ENCODE measurements at regions not wholly inside any gene's neighbourhood (a gene's known extent, or its start where the extent isn't known, plus 50 kb on each side); places are given as distances from the start of the nearest gene placed in this dataset.

DNA sequence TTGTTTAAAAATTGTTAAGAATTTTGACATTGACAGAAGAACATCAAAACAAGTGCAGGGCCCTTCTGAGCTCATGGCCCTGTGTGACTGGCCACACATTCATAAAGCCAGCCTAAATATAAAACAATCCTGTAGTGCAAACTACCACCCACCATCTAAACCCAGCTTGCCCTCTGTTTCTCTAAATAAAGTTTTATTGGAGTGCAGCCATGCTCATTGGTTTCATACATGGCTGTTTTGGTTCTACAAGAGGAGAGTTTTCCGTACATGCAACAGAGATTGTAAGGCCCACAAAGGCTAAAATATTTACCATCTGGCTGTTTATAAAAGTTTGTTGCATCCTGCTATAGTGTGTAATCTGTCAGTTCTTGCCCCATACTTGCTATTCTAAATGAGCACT is 54.6 kb upstream of the TRIM24 start:
- H3K27ac ChIP-seq, result no peak overlapping the region
- no peaks in the 10 kb centered on the region for H3K27me3 ChIP-seq (ENCODE audit: low read depth)
- no peaks in the 10 kb centered on the region for H3K36me3 ChIP-seq
- TF ChIP-seq, protein P1, sequence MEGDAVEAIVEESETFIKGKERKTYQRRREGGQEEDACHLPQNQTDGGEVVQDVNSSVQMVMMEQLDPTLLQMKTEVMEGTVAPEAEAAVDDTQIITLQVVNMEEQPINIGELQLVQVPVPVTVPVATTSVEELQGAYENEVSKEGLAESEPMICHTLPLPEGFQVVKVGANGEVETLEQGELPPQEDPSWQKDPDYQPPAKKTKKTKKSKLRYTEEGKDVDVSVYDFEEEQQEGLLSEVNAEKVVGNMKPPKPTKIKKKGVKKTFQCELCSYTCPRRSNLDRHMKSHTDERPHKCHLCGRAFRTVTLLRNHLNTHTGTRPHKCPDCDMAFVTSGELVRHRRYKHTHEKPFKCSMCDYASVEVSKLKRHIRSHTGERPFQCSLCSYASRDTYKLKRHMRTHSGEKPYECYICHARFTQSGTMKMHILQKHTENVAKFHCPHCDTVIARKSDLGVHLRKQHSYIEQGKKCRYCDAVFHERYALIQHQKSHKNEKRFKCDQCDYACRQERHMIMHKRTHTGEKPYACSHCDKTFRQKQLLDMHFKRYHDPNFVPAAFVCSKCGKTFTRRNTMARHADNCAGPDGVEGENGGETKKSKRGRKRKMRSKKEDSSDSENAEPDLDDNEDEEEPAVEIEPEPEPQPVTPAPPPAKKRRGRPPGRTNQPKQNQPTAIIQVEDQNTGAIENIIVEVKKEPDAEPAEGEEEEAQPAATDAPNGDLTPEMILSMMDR (IDR thresholded peaks at IDR 0.05), result no peak
- H3K9me3 ChIP-seq, result no peaks in the 10 kb centered on the region
- no peak overlapping the region for H3K4me3 ChIP-seq
- ATAC-seq, result no peak
- H3K4me1 ChIP-seq, result no peaks in the 10 kb centered on the region
- no peak for DNase-seq
- intact Hi-C loops (cut with DNase I), result no loop called here

DNA sequence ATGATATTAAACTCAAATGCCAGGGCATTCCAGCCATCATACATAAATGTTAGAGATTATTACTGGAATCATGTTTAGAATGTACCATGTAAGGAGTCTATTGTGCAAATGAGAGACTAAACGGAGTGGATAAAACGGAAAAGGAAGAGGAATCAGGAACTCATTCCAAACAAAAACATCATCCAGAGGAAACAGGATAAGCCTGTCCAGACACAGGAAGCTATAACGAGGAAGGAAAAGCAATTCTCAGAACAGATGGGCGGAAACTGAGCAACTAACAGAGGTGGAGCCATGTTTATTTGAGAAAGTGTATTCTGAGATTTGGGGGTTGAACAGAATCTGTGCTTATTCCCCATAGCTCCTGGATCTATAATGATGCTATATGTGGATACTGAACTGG is 52.3 kb upstream of the TRIM24 start:
- no peak for DNase-seq
- intact Hi-C loops (cut with DNase I), result no loop called here

More for the DNA sequence above, 52.3 kb upstream of the TRIM24 start:
- no peaks in the 10 kb centered on the region for H3K4me1 ChIP-seq
- no peak overlapping the region for H3K27ac ChIP-seq
- no peaks in the 10 kb centered on the region for H3K36me3 ChIP-seq
- H3K27me3 ChIP-seq (ENCODE audit: low read depth), result no peaks in the 10 kb centered on the region
- TF ChIP-seq, protein P1 (IDR thresholded peaks at IDR 0.05), result no peak
- ATAC-seq, result no peak
- H3K9me3 ChIP-seq, result no peaks in the 10 kb centered on the region
- no peak overlapping the region for H3K4me3 ChIP-seq
